Transverse colon (tissue), 4 donors: ENCODE measurements at regions not wholly inside any gene's neighbourhood (a gene's known extent, or its start where the extent isn't known, plus 50 kb on each side); places are given as distances from the start of the nearest gene placed in this dataset.

Experiments
- DNase-seq: peaks from one replicate; pipeline ENCODE4 v3.0.0-alpha.2; 2019
- H3K27ac ChIP-seq, 4 donors: fragments of 200-600 bp; sonication (generic); 2 replicates each; pipeline ENCODE4 v1.5.1; 2016 to 2018; ENCODE audit warnings: inconsistent platforms in 4 of 4
- H3K27me3 ChIP-seq: fragments of 200-600 bp; sonication (generic); 2 replicates; pipeline ENCODE4 v1.5.1; 2017; ENCODE audit warnings: inconsistent platforms
- H3K36me3 ChIP-seq, 4 donors: fragments of 200-600 bp; sonication (generic); 2 replicates each; pipeline ENCODE4 v1.5.1; 2017 to 2019; ENCODE audit warnings: inconsistent platforms in 4 of 4
- H3K4me1 ChIP-seq, 4 donors: fragments of 200-600 bp; sonication (generic); 2 replicates each; pipeline ENCODE4 v1.5.1; 2017 to 2020; ENCODE audit warnings: inconsistent platforms in 4 of 4
- H3K4me3 ChIP-seq, 4 donors: fragments of 200-600 bp; sonication (generic); 1 replicate in 1 of 4; 2 replicates in 3 of 4; pipeline versions ENCODE4 v1.5.1 to v1.6.1; 2017 to 2019; ENCODE audit warnings: inconsistent platforms in 4 of 4
- H3K9me3 ChIP-seq, 2 donors: fragments of 200-600 bp; sonication (generic); 2 replicates each; pipeline ENCODE4 v1.5.1; 2017 to 2019; ENCODE audit warnings: inconsistent platforms in 2 of 2
- EP300 ChIP-seq: sonication (generic); formaldehyde crosslinking; IDR thresholded peaks from one replicate; pipeline ENCODE4 v1.6.1; 2017; ENCODE audit warnings: antibody characterized with exemption, low read depth
- POLR2A ChIP-seq: fragments of 450-650 bp; IDR thresholded peaks from one replicate; pipeline ENCODE4 v1.6.1; 2016; ENCODE audit warnings: antibody characterized with exemption, mild to moderate bottlenecking, moderate library complexity
- POLR2AphosphoS5 ChIP-seq, 3 donors: sonication (generic); formaldehyde crosslinking; IDR thresholded peaks; one replicate each; pipeline ENCODE4 v1.6.1; 2016; ENCODE audit warnings: antibody characterized with exemption in 3 of 3
- WGBS, 2 donors: methylation state at CpG; one replicate each; pipeline ENCODE4 v1.1.5; 2018; ENCODE audit warnings: low coverage in 1 of 2; 5-methylcytosine and 5-hydroxymethylcytosine counted together
- in situ Hi-C, 4 donors: fragments of 200-750 bp; cut with MboI; loops; one replicate each; pipeline versions ENCODE4 v1.15.0 to v1.15.1; 2017; ENCODE audit warnings: low sequenced_read_pairs in 3 of 4, low pct_ligation_motif_present in 1 of 4, low pct_unique_long_range_greater_than_20kb in 1 of 4
- intact Hi-C: fragments of 100-400 bp; cut with DNase I; formaldehyde crosslinking; loops from one replicate; pipeline ENCODE4 v1.15.1; 2023; ENCODE audit warnings: low total_unique reads
- TF ChIP-seq, protein P1 (sequence below), 5 experiments: fragments of 200-600 bp in 3 of 5; fragments of 450-650 bp in 2 of 5; sonication (generic) in 3 of 5; IDR thresholded peaks; 1 replicate in 2 of 5; 2 replicates in 3 of 5; pipeline ENCODE4 v1.5.1; 2016 to 2017; ENCODE audit warnings: antibody characterized with exemption in 5 of 5, inconsistent platforms in 3 of 5, mild to moderate bottlenecking in 2 of 5, moderate library complexity in 1 of 5

DNA sequence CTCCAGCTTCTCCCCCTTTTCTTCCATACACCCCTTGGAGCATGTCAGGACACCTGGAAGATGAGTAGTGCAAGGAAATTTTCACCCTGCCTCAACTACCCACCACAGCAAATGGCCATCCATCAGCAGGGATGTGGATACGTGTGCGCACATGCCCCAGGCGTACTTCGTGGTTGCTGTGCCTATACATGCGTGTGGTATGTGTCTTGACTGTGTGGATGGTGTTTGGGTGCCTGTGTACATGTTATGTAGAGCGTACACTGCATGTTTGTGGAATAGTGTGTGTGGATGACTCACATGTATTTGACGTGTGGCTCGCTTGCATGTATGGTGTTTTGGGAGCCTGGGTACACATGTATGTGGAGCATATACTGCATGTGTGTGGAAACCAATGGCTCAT, 158.5 kb downstream of the RRAGC start:
- Histone ChIP-seq H3K27ac (no peak overlapping the region), H3K4me3 (no peak overlapping the region), H3K27me3 (peaks cover 4% of the 10 kb centered on the region), H3K4me1 (no peaks in the 10 kb centered on the region), H3K36me3 (no peaks in the 10 kb centered on the region), H3K9me3 (peaks cover 0 to 8% of the 10 kb centered on the region in 2 donors)
- WGBS, 2 donors: 73% methylated on average over 8 of the region's 8 CpGs; no CpG with 5 or more reads in 1 of the 2 donors
- no peak for TF ChIP-seq POLR2A
- no peak for TF ChIP-seq EP300
- TF ChIP-seq, protein P1, sequence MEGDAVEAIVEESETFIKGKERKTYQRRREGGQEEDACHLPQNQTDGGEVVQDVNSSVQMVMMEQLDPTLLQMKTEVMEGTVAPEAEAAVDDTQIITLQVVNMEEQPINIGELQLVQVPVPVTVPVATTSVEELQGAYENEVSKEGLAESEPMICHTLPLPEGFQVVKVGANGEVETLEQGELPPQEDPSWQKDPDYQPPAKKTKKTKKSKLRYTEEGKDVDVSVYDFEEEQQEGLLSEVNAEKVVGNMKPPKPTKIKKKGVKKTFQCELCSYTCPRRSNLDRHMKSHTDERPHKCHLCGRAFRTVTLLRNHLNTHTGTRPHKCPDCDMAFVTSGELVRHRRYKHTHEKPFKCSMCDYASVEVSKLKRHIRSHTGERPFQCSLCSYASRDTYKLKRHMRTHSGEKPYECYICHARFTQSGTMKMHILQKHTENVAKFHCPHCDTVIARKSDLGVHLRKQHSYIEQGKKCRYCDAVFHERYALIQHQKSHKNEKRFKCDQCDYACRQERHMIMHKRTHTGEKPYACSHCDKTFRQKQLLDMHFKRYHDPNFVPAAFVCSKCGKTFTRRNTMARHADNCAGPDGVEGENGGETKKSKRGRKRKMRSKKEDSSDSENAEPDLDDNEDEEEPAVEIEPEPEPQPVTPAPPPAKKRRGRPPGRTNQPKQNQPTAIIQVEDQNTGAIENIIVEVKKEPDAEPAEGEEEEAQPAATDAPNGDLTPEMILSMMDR (IDR thresholded peaks at IDR 0.05): no peak
- TF ChIP-seq POLR2AphosphoS5 (IDR thresholded peaks at IDR 0.05): no peak
- in situ Hi-C loops (no loop called here), intact Hi-C loops (no loop called here)
- DNase-seq: no peak

DNA sequence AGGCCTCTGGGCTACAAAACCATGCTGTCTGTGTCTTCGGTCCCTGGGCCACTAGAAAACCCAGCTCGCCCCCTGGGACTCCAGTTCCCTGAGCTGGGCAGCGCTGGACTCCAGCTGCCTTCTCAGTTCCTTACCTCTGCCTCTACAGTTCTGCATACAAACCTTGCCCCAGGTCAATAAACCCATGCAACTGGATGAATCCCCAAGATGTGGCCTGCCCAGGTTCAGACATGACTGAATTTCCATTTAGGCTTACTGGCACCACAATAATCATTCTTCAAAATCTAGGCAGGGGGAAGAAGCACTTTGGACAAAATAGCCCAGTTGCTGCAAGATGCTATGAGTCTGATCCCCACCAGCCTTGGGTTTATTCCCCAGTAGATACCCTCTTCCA, 159.5 kb downstream of the RRAGC start:
- H3K4me3 ChIP-seq: no peak overlapping the region
- no peaks in the 10 kb centered on the region for H3K27me3 ChIP-seq
- in situ Hi-C loops: no loop called here
- intact Hi-C loops: no loop called here
- no peaks in the 10 kb centered on the region for H3K9me3 ChIP-seq
- H3K27ac ChIP-seq: no peak overlapping the region
- TF ChIP-seq POLR2A (no peak), POLR2AphosphoS5 (IDR thresholded peaks at IDR 0.05) (no peak), EP300 (no peak)
- TF ChIP-seq, protein P1 (IDR thresholded peaks at IDR 0.05): no peak
- WGBS, 2 donors: 86% methylated on average over 3 of the region's 3 CpGs; no CpG with 5 or more reads in 1 of the 2 donors
- no peak for DNase-seq
- no peaks in the 10 kb centered on the region for H3K36me3 ChIP-seq
- no peaks in the 10 kb centered on the region for H3K4me1 ChIP-seq

DNA sequence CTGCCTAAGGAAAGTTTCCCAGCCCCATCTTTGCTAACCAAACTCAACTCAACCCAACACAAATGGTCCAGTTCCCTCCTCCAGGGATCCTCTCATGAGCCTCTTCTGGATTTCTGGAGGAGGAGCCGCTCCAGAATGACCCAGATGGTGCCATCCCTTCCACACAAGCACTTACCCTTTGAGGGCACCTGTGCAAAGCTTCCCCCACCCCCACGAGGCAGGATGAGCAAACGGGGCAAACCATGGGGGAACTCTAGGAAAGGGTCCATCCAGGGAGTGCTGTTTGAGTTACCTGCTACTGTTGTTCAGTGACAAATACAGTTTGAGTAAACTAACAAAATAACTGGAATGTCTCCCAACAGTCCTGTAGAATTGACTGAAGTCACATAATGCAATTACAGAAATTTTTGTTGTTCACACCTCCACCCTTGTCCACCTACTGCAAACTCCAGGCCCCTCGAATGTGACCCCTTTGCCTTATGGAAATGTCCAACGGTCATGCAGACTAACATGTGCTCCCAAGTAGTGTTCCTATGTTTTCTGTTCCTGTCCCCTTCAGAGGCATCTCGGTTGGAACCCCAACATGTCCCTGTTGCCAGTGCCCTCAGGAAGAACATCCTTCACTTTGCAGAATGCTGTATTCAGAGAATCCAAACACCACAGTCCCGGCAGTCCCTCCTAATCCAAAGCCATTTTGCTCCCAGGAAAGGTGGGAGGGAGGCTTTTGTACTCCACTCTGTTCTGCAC, 160.1 kb downstream of the RRAGC start:
- no peak for DNase-seq
- Histone ChIP-seq H3K4me3 (no peak overlapping the region), H3K36me3 (no peaks in the 10 kb centered on the region), H3K27ac (no peak overlapping the region), H3K4me1 (no peaks in the 10 kb centered on the region), H3K27me3 (no peaks in the 10 kb centered on the region), H3K9me3 (no peaks in the 10 kb centered on the region)
- in situ Hi-C loops (no loop called here), intact Hi-C loops (no loop called here)
- no peak for TF ChIP-seq POLR2A
- TF ChIP-seq POLR2AphosphoS5 (IDR thresholded peaks at IDR 0.05): no peak
- TF ChIP-seq EP300: no peak
- whole genome bisulfite sequencing, 2 donors: 66% methylated on average over 7 of the region's 7 CpGs; no CpG with 5 or more reads in 1 of the 2 donors

DNA sequence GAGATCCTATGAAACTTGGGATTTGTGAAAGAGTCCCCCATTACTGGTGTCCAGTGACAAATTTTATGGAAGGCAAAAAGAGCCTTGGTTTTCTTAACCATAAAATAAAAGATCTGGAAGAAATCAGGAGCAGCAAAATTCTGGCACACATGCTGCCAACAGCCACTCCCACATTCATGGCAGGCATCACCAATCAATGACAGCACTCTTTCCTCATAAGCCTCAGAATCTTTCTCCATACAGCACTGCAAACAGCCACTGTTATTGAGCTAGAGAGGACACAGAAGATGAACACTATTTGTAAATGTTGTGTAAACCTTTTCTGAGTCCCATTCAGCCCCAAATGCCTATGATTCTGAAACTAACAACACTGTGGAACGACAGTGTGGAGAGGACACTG, 162.2 kb downstream of the RRAGC start:
- TF ChIP-seq POLR2A (no peak), POLR2AphosphoS5 (IDR thresholded peaks at IDR 0.05) (no peak), EP300 (no peak)
- TF ChIP-seq, protein P1 (IDR thresholded peaks at IDR 0.05): no peak
- Histone ChIP-seq H3K36me3 (no peaks in the 10 kb centered on the region), H3K9me3 (no peaks in the 10 kb centered on the region), H3K27ac (no peak overlapping the region), H3K4me1 (no peaks in the 10 kb centered on the region), H3K27me3 (no peaks in the 10 kb centered on the region), H3K4me3 (no peak overlapping the region)
- in situ Hi-C loops: no loop called here
- DNase-seq: no peak
- 63% methylated on average over 1 of the region's 1 CpG; no CpG with 5 or more reads in 1 of the 2 donors for WGBS, 2 donors
- intact Hi-C loops: no loop called here
